ENCODE measurements at regions not wholly inside any gene's neighbourhood (a gene's known extent, or its start where the extent isn't known, plus 50 kb on each side); places are given as distances from the start of the nearest gene placed in this dataset.

GRCh38 chr11:38256436-38256835 lies 1658.4 kb upstream of the RAG2 start:
- no peak for DNase-seq (ENCODE audit: extremely low spot score)
- ChIA-PET CTCF (no interaction called here), POLR2A (no interaction called here)
- no peak for TF ChIP-seq SUZ12 (IDR thresholded peaks at IDR 0.05)
- no peak for TF ChIP-seq TARDBP (IDR thresholded peaks at IDR 0.05)
- TF ChIP-seq FOXK2 (IDR thresholded peaks at IDR 0.05) = no peak
- no peak for TF ChIP-seq ZNF384 (IDR thresholded peaks at IDR 0.05)
- TF ChIP-seq ELF4 (IDR thresholded peaks at IDR 0.05) = no peak
- TF ChIP-seq FOXM1 (IDR thresholded peaks at IDR 0.05; ENCODE audit: borderline replicate concordance) = no peak
- no peak for TF ChIP-seq ARNT (IDR thresholded peaks at IDR 0.05)
- TF ChIP-seq CTBP1 (IDR thresholded peaks at IDR 0.05; ENCODE audit: borderline replicate concordance) = no peak

GRCh38 chr11:38254913-38255312 lies 1656.9 kb upstream of the RAG2 start:
- POLR2A ChIA-PET = no interaction called here
- no peak for TF ChIP-seq TARDBP (IDR thresholded peaks at IDR 0.05)
- no peak for TF ChIP-seq ZNF384 (IDR thresholded peaks at IDR 0.05)
- no peak for TF ChIP-seq L3MBTL2 (conservative IDR thresholded peaks at IDR 0.05)
- CTCF ChIA-PET = no interaction called here
- DNase-seq (ENCODE audit: extremely low spot score) = no peak

DNA sequence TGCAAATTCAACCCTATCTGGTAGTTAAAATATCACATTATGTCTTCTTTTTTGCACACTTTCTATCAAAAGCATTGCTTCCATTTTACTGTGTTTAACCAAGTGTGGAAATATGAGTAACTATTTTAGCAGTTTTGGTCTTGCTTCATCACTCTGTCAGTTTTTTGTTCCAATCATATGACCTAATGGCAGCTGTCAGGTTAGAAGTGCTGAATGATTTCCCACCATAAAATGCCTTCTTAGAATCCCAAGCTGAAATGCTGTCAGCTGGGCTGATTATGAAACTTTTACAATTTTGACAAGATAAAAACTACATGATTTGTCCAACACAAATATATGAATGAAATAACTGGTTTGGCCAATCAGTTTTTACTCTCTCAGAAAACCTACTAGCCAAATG lies 1654.6 kb upstream of the RAG2 start:
- no peak for TF ChIP-seq NFRKB (IDR thresholded peaks at IDR 0.05)
- no peak for TF ChIP-seq FOXA1 (IDR thresholded peaks at IDR 0.05)
- no peak for TF ChIP-seq ZNF384 (IDR thresholded peaks at IDR 0.05)
- TF ChIP-seq ELF4 (IDR thresholded peaks at IDR 0.05) = no peak
- no peak for TF ChIP-seq L3MBTL2 (conservative IDR thresholded peaks at IDR 0.05)
- no peak for TF ChIP-seq HDGF (IDR thresholded peaks at IDR 0.05; ENCODE audit: borderline replicate concordance)
- no peak for TF ChIP-seq ARNT (IDR thresholded peaks at IDR 0.05)
- no peak for TF ChIP-seq FOXK2 (IDR thresholded peaks at IDR 0.05)
- no peak for TF ChIP-seq SP1 (IDR thresholded peaks at IDR 0.05)
- TF ChIP-seq CTBP1 (IDR thresholded peaks at IDR 0.05; ENCODE audit: borderline replicate concordance) = no peak
- TF ChIP-seq, protein P1, sequence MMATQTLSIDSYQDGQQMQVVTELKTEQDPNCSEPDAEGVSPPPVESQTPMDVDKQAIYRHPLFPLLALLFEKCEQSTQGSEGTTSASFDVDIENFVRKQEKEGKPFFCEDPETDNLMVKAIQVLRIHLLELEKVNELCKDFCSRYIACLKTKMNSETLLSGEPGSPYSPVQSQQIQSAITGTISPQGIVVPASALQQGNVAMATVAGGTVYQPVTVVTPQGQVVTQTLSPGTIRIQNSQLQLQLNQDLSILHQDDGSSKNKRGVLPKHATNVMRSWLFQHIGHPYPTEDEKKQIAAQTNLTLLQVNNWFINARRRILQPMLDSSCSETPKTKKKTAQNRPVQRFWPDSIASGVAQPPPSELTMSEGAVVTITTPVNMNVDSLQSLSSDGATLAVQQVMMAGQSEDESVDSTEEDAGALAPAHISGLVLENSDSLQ (IDR thresholded peaks at IDR 0.05) = no peak
- no peak for TF ChIP-seq LEF1 (IDR thresholded peaks at IDR 0.05; ENCODE audit: borderline replicate concordance)
- TF ChIP-seq BHLHE40 (IDR thresholded peaks at IDR 0.05; ENCODE audit: borderline replicate concordance) = no peak
- no peak for TF ChIP-seq TARDBP (IDR thresholded peaks at IDR 0.05)
- no peak for TF ChIP-seq FOXM1 (IDR thresholded peaks at IDR 0.05; ENCODE audit: borderline replicate concordance)
- no peak for TF ChIP-seq SUZ12 (IDR thresholded peaks at IDR 0.05)
- no peak for DNase-seq (ENCODE audit: extremely low spot score)
- ChIA-PET POLR2A (no interaction called here), CTCF (no interaction called here)

DNA sequence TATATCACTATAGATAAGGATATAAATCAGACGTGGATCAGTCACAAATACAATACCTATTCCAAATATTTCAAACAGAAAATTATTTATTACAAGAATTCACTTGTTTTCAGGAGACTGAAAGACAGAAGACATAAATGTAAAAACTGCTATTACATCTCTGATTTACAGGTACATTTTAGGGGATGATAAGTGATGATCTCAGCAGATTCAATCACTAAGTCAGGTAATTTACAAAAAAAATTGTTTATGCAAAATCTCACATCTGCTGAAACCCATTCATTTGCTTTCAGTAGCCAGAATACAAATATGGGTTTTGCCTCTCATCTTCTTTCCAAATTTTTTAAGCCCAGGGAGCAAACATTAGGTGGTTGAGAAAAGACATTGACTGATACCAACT lies 1648.4 kb upstream of the RAG2 start:
- ChIA-PET POLR2A (no interaction called here), CTCF (no interaction called here)
- TF ChIP-seq, protein P1 (IDR thresholded peaks at IDR 0.05) = no peak
- no peak for TF ChIP-seq ZNF384 (IDR thresholded peaks at IDR 0.05)
- no peak for TF ChIP-seq L3MBTL2 (conservative IDR thresholded peaks at IDR 0.05)
- no peak for TF ChIP-seq ELF4 (IDR thresholded peaks at IDR 0.05)
- no peak for TF ChIP-seq FOXA1 (IDR thresholded peaks at IDR 0.05)
- TF ChIP-seq BHLHE40 (IDR thresholded peaks at IDR 0.05; ENCODE audit: borderline replicate concordance) = no peak
- TF ChIP-seq TARDBP (IDR thresholded peaks at IDR 0.05) = no peak
- TF ChIP-seq SUZ12 (IDR thresholded peaks at IDR 0.05) = no peak
- TF ChIP-seq CTBP1 (IDR thresholded peaks at IDR 0.05; ENCODE audit: borderline replicate concordance) = no peak
- no peak for TF ChIP-seq SP1 (IDR thresholded peaks at IDR 0.05)
- no peak for TF ChIP-seq NFRKB (IDR thresholded peaks at IDR 0.05)
- TF ChIP-seq FOXM1 (IDR thresholded peaks at IDR 0.05; ENCODE audit: borderline replicate concordance) = no peak
- DNase-seq (ENCODE audit: extremely low spot score) = no peak

DNA sequence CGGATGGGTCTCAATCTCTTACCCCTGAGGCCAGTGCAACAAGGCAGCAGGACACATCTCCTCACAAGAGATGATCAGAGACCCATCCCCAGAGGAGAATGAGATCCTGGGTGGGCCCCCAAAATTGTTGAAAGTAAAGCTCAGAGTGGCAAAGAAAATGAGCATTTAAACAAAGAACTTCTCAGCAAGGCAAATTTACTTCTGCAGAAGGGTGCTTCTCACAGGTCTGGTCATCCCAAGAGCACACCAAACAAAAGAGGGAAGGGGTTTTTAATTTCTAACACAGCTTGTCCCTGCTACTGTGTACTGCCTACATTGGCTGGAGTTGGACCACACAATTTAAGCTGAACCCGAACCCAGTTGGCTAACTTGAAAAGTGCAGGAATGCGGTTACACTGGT lies 1628.6 kb upstream of the RAG2 start:
- CTCF ChIA-PET = no interaction called here
- DNase-seq (ENCODE audit: extremely low spot score) = no peak
- TF ChIP-seq SP1 (IDR thresholded peaks at IDR 0.05) (no peak), ELF4 (IDR thresholded peaks at IDR 0.05) (no peak)
- POLR2A ChIA-PET = no interaction called here

DNA sequence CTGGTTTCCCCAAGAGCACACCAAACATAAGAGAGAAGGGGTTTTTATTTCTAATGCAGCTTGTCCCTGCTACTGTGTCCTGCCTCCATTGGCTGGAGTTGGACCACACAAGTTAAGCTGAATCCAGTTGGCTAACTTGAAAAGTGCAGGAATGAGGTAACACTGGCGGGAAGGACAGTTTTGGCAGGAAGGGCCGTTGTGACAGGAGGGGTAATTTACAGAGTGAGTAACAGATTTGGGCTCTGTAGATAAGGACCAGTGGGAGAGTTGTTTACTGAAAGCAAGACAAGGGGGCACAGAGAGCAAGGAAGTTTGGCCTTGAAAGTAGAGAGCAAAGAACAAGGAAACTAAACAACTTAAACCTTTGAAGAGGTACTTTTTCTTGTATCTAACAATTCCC lies 1623.3 kb upstream of the RAG2 start:
- TF ChIP-seq ELF4 (IDR thresholded peaks at IDR 0.05) = no peak
- TF ChIP-seq CTBP1 (IDR thresholded peaks at IDR 0.05; ENCODE audit: borderline replicate concordance) = no peak
- no peak for TF ChIP-seq BHLHE40 (IDR thresholded peaks at IDR 0.05; ENCODE audit: borderline replicate concordance)
- no peak for TF ChIP-seq FOXK2 (IDR thresholded peaks at IDR 0.05)
- TF ChIP-seq HDGF (IDR thresholded peaks at IDR 0.05; ENCODE audit: borderline replicate concordance) = no peak
- TF ChIP-seq, protein P1 (IDR thresholded peaks at IDR 0.05) = no peak
- no peak for TF ChIP-seq L3MBTL2 (conservative IDR thresholded peaks at IDR 0.05)
- no peak for TF ChIP-seq LEF1 (IDR thresholded peaks at IDR 0.05; ENCODE audit: borderline replicate concordance)
- TF ChIP-seq FOXA1 (IDR thresholded peaks at IDR 0.05) = no peak
- no peak for TF ChIP-seq SUZ12 (IDR thresholded peaks at IDR 0.05)
- no peak for DNase-seq (ENCODE audit: extremely low spot score)
- ChIA-PET CTCF (no interaction called here), POLR2A (no interaction called here)

DNA sequence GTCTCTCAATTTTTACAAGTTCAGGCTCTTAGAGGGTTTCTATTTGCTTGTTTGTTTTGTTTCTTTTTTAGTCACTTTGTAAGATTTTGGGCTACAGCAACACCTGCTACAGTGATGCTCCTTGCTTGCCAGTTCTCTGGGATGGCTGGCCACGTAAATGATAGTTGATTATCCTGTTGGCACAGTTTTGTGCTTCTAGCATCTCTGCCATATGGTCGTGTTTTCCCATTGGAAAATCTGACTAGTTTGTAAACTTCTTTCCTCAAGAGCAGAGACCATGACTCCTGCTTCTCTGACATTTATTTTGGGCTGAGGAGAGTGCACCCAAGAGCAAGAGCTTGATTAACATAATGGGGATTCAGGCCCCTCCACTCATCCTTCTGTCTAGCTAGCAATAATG lies 1621.6 kb upstream of the RAG2 start:
- ChIA-PET POLR2A (no interaction called here), CTCF (no interaction called here)
- TF ChIP-seq CTBP1 (IDR thresholded peaks at IDR 0.05; ENCODE audit: borderline replicate concordance) (no peak), FOXK2 (IDR thresholded peaks at IDR 0.05) (no peak), TARDBP (IDR thresholded peaks at IDR 0.05) (no peak), SUZ12 (IDR thresholded peaks at IDR 0.05) (no peak), ELF4 (IDR thresholded peaks at IDR 0.05) (no peak), SP1 (IDR thresholded peaks at IDR 0.05) (no peak), ZNF384 (IDR thresholded peaks at IDR 0.05) (no peak), FOXA1 (IDR thresholded peaks at IDR 0.05) (no peak), LEF1 (IDR thresholded peaks at IDR 0.05; ENCODE audit: borderline replicate concordance) (no peak), FOXM1 (IDR thresholded peaks at IDR 0.05; ENCODE audit: borderline replicate concordance) (no peak)
- TF ChIP-seq, protein P1 (IDR thresholded peaks at IDR 0.05) = no peak
- no peak for DNase-seq (ENCODE audit: extremely low spot score)
